WTC11 (cell line): ENCODE measurements at regions not wholly inside any gene's neighbourhood (a gene's known extent, or its start where the extent isn't known, plus 50 kb on each side); places are given as distances from the start of the nearest gene placed in this dataset.

Experiments used
- ATAC-seq: fragments of 200-7000 bp; cut with Tn5 transposase; 2 replicates; pipeline ENCODE4 v1.10.0; 2021; ENCODE audit warnings: mild to moderate bottlenecking, moderate library complexity
- CTCF ChIA-PET: fragments of 300-600 bp; sonication (Branson Sonifier 250); formaldehyde crosslinking; loops from one replicate; lab custom pipeline; 2021; ENCODE audit warnings: antibody characterized with exemption; lab: Charles Lee
- POLR2A ChIA-PET: fragments of 350-600 bp; sonication (Branson Sonifier 250); formaldehyde crosslinking; loops from one replicate; lab custom pipeline; 2021; ENCODE audit warnings: antibody characterized with exemption; lab: Charles Lee
- DNase-seq: peaks from one replicate; pipeline ENCODE4 v3.0.0; 2021; ENCODE audit warnings: low spot score
- H3K27ac Mint-ChIP-seq: 2 replicates; pipeline ENCODE4 v1.8.0; 2021; ENCODE audit warnings: mixed read lengths
- H3K27me3 Mint-ChIP-seq: 2 replicates; pipeline ENCODE4 v1.8.0; 2021; ENCODE audit warnings: low read depth, mild to moderate bottlenecking, moderate library complexity, mixed read lengths
- H3K36me3 Mint-ChIP-seq: 2 replicates; pipeline ENCODE4 v1.8.0; 2021; ENCODE audit warnings: mixed read lengths
- H3K4me1 Mint-ChIP-seq: 2 replicates; pipeline ENCODE4 v1.8.0; 2022; ENCODE audit warnings: mixed read lengths
- H3K4me3 Mint-ChIP-seq: 2 replicates; pipeline ENCODE4 v1.8.0; 2021; ENCODE audit warnings: mild to moderate bottlenecking, moderate library complexity, mixed read lengths
- H3K9me3 Mint-ChIP-seq: 2 replicates; pipeline ENCODE4 v1.8.0; 2021; ENCODE audit warnings: mixed read lengths
- ARID4B ChIP-seq: sonication (generic); formaldehyde crosslinking; IDR thresholded peaks from 2 replicates; pipeline ENCODE4 v1.8.0; 2023; ENCODE audit warnings: missing genetic modification reagents, mild to moderate bottlenecking, borderline replicate concordance
- ATF1 ChIP-seq: sonication (generic); formaldehyde crosslinking; IDR thresholded peaks from 2 replicates; pipeline ENCODE4 v1.8.1; 2023; ENCODE audit warnings: mild to moderate bottlenecking, moderate library complexity, missing genetic modification reagents
- CBFB ChIP-seq: sonication (generic); formaldehyde crosslinking; IDR thresholded peaks from 2 replicates; pipeline ENCODE4 v1.8.1; 2022; ENCODE audit warnings: mild to moderate bottlenecking, low read depth, missing genetic modification reagents
- ERG ChIP-seq: fragments of 250-450 bp; sonication (Bioruptor Pico); IDR thresholded peaks from 2 replicates; pipeline ENCODE4 v1.8.0; 2021; ENCODE audit warnings: mild to moderate bottlenecking
- ETV6 ChIP-seq: sonication (generic); formaldehyde crosslinking; IDR thresholded peaks from 2 replicates; pipeline ENCODE4 v1.8.1; 2022; ENCODE audit warnings: mild to moderate bottlenecking, missing genetic modification reagents
- FOXP1 ChIP-seq: sonication (generic); formaldehyde crosslinking; IDR thresholded peaks from 2 replicates; pipeline ENCODE4 v1.8.0; 2022; ENCODE audit warnings: missing genetic modification reagents, mild to moderate bottlenecking, moderate library complexity, borderline replicate concordance
- GTF2I ChIP-seq: fragments of 250-450 bp; sonication (Bioruptor Pico); conservative IDR thresholded peaks from 2 replicates; pipeline ENCODE4 v1.4.0; 2021; ENCODE audit warnings: mild to moderate bottlenecking
- MXD4 ChIP-seq: fragments of 250-450 bp; sonication (Bioruptor Pico); IDR thresholded peaks from 2 replicates; pipeline ENCODE4 v1.8.0; 2021; ENCODE audit warnings: mild to moderate bottlenecking, moderate library complexity, borderline replicate concordance
- NR1H2 ChIP-seq: sonication (generic); formaldehyde crosslinking; IDR thresholded peaks from 2 replicates; pipeline ENCODE4 v1.9.0; 2021; ENCODE audit warnings: mild to moderate bottlenecking, moderate library complexity, missing genetic modification reagents
- TEAD4 ChIP-seq: sonication (generic); formaldehyde crosslinking; IDR thresholded peaks from 2 replicates; pipeline ENCODE4 v1.8.0; 2022; ENCODE audit warnings: mild to moderate bottlenecking, missing genetic modification reagents
- ZBTB43 ChIP-seq: sonication (generic); formaldehyde crosslinking; IDR thresholded peaks from 2 replicates; pipeline ENCODE4 v1.8.1; 2023; ENCODE audit warnings: mild to moderate bottlenecking, missing genetic modification reagents
- ZNF263 ChIP-seq: sonication (generic); formaldehyde crosslinking; IDR thresholded peaks from 2 replicates; pipeline ENCODE4 v1.8.1; 2022; ENCODE audit warnings: low read depth, mild to moderate bottlenecking, moderate library complexity, missing genetic modification reagents
- ZNF396 ChIP-seq: fragments of 250-450 bp; sonication (Bioruptor Pico); IDR thresholded peaks from 2 replicates; pipeline ENCODE4 v1.8.0; 2021; ENCODE audit warnings: mild to moderate bottlenecking, moderate library complexity, borderline replicate concordance
- ZNF532 ChIP-seq: fragments of 250-450 bp; sonication (Bioruptor Pico); IDR thresholded peaks from 2 replicates; pipeline ENCODE4 v1.9.0; 2021; ENCODE audit warnings: mild to moderate bottlenecking, borderline replicate concordance
- TF ChIP-seq, protein P1 (sequence below): sonication (generic); formaldehyde crosslinking; IDR thresholded peaks from 2 replicates; pipeline ENCODE4 v1.8.1; 2022; ENCODE audit warnings: mild to moderate bottlenecking, missing genetic modification reagents, moderate library complexity, borderline replicate concordance
- TF ChIP-seq, protein P2 (sequence below): sonication (generic); formaldehyde crosslinking; conservative IDR thresholded peaks from 2 replicates; pipeline ENCODE4 v1.8.1; 2023; ENCODE audit warnings: mild to moderate bottlenecking, low read depth, missing genetic modification reagents, moderate library complexity
- TF ChIP-seq, protein P3 (sequence below): sonication (generic); formaldehyde crosslinking; IDR thresholded peaks from 2 replicates; pipeline ENCODE4 v1.8.0; 2022; ENCODE audit warnings: mild to moderate bottlenecking, missing genetic modification reagents

GRCh38 chr2:181170256-181170655, 189.9 kb downstream of the UBE2E3 start (continued):
- TF ChIP-seq ZBTB43 (CRISPR knock-in tag) (no peak), ETV6 (CRISPR knock-in tag) (no peak), MXD4 (CRISPR knock-in tag) (no peak), ZNF263 (CRISPR knock-in tag) (no peak), ZNF396 (no peak), FOXP1 (CRISPR knock-in tag) (no peak), ARID4B (no peak), TEAD4 (CRISPR knock-in tag) (no peak), NR1H2 (CRISPR knock-in tag) (no peak), ATF1 (no peak)
- TF ChIP-seq, protein P1, sequence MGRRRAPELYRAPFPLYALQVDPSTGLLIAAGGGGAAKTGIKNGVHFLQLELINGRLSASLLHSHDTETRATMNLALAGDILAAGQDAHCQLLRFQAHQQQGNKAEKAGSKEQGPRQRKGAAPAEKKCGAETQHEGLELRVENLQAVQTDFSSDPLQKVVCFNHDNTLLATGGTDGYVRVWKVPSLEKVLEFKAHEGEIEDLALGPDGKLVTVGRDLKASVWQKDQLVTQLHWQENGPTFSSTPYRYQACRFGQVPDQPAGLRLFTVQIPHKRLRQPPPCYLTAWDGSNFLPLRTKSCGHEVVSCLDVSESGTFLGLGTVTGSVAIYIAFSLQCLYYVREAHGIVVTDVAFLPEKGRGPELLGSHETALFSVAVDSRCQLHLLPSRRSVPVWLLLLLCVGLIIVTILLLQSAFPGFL (CRISPR knock-in tag): no peak
- TF ChIP-seq, protein P2, sequence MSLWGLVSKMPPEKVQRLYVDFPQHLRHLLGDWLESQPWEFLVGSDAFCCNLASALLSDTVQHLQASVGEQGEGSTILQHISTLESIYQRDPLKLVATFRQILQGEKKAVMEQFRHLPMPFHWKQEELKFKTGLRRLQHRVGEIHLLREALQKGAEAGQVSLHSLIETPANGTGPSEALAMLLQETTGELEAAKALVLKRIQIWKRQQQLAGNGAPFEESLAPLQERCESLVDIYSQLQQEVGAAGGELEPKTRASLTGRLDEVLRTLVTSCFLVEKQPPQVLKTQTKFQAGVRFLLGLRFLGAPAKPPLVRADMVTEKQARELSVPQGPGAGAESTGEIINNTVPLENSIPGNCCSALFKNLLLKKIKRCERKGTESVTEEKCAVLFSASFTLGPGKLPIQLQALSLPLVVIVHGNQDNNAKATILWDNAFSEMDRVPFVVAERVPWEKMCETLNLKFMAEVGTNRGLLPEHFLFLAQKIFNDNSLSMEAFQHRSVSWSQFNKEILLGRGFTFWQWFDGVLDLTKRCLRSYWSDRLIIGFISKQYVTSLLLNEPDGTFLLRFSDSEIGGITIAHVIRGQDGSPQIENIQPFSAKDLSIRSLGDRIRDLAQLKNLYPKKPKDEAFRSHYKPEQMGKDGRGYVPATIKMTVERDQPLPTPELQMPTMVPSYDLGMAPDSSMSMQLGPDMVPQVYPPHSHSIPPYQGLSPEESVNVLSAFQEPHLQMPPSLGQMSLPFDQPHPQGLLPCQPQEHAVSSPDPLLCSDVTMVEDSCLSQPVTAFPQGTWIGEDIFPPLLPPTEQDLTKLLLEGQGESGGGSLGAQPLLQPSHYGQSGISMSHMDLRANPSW (CRISPR knock-in tag): no peak

DNA sequence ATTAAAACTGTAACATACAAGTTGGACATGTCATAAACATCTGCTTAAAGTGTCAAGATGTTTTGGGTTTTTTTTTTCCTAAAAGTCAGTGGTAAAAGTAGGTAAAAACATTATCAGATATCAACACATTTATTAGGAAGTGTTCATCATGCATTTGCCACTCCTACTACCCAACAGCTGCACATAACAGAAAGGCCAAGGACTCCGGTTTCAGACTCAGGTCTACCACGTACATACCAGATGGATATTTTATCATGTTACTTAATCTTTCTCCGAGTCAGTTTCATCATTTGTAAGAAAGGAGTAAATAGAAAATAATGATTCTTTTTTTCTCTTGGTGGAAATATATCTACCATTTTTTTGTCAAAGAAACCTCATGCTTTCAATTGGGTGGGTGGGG, 192.3 kb downstream of the UBE2E3 start:
- Mint-ChIP-seq H3K4me1 (peaks cover 13% of the 10 kb centered on the region), H3K27me3 (no peaks in the 10 kb centered on the region), H3K36me3 (peaks cover 6% of the 10 kb centered on the region)
- POLR2A ChIA-PET: no interaction called here
- TF ChIP-seq TEAD4 (CRISPR knock-in tag) (no peak), ZNF532 (CRISPR knock-in tag) (no peak), ERG (CRISPR knock-in tag) (no peak), CBFB (CRISPR knock-in tag) (no peak), GTF2I (CRISPR knock-in tag) (no peak)
- TF ChIP-seq, protein P3, sequence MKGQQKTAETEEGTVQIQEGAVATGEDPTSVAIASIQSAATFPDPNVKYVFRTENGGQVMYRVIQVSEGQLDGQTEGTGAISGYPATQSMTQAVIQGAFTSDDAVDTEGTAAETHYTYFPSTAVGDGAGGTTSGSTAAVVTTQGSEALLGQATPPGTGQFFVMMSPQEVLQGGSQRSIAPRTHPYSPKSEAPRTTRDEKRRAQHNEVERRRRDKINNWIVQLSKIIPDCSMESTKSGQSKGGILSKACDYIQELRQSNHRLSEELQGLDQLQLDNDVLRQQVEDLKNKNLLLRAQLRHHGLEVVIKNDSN (CRISPR knock-in tag): no peak
- TF ChIP-seq, all 79 proteins: peak for 0
- Mint-ChIP-seq H3K4me3 (no peak overlapping the region), H3K9me3 (peaks cover 7% of the 10 kb centered on the region), H3K27ac (no peak overlapping the region)
- ATAC-seq: no peak
- no peak for DNase-seq
- CTCF ChIA-PET: no interaction called here
